AG10803 (cell line): ENCODE measurements at regions not wholly inside any gene's neighbourhood (a gene's known extent, or its start where the extent isn't known, plus 50 kb on each side); places are given as distances from the start of the nearest gene placed in this dataset.

Experiments
- DNase-seq: peaks from one replicate; pipeline ENCODE4 v3.0.0; 2010; ENCODE audit warnings: low read depth
- H3K4me3 ChIP-seq: 2 replicates; pipeline ENCODE4 v1.5.1; 2011; ENCODE audit warnings: mild to moderate bottlenecking, low read length, control low read depth
- TF ChIP-seq, protein P1 (sequence below): conservative IDR thresholded peaks from 2 replicates; pipeline ENCODE4 v1.5.1; 2011; ENCODE audit warnings: mild to moderate bottlenecking, low read length, control low read depth, inconsistent platforms

DNA sequence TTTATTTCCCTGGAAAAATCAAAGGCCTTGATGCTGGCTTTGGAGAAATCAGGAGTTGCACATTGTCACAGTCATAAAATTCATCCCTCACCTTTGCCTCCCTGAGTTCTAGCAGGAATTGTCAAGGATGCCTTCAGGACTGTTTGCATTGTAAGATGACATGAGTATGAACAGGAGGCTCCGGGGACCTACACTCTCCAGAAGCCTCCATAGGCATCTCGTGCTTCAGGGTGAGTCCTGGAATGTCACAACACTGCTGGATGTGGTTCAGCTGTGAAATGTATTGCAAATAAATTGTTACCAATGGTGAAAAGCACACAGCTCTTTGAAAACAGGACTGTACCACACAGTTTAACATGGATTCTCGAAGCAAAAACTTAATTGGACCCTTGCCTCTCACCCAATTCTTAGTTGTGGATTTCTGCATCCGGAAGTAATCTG, 535.4 kb upstream of the C16orf82 start:
- no peak overlapping the region for H3K4me3 ChIP-seq
- DNase-seq = no peak
- TF ChIP-seq, protein P1, sequence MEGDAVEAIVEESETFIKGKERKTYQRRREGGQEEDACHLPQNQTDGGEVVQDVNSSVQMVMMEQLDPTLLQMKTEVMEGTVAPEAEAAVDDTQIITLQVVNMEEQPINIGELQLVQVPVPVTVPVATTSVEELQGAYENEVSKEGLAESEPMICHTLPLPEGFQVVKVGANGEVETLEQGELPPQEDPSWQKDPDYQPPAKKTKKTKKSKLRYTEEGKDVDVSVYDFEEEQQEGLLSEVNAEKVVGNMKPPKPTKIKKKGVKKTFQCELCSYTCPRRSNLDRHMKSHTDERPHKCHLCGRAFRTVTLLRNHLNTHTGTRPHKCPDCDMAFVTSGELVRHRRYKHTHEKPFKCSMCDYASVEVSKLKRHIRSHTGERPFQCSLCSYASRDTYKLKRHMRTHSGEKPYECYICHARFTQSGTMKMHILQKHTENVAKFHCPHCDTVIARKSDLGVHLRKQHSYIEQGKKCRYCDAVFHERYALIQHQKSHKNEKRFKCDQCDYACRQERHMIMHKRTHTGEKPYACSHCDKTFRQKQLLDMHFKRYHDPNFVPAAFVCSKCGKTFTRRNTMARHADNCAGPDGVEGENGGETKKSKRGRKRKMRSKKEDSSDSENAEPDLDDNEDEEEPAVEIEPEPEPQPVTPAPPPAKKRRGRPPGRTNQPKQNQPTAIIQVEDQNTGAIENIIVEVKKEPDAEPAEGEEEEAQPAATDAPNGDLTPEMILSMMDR = no peak

DNA sequence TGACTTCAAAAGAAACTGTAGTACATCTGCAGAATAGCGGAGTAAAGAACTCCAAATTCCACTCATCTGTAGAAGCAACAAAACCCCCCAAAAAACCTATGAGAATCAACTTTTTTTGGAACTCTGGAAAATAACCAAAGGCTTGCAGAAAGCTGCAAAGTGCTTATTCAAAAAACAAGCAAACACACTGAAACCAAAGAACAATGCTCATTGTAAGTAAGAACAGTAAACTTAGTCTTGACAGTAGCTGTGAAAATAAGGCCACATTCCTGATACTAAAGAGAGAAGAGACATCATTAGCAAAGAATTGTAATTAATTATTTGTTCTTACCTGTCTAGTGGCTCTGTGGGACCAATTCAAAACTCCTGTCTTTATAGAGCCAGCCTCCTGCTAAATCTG, 534.3 kb upstream of the C16orf82 start:
- no peak for DNase-seq
- H3K4me3 ChIP-seq = no peak overlapping the region
- TF ChIP-seq, protein P1 = no peak

DNA sequence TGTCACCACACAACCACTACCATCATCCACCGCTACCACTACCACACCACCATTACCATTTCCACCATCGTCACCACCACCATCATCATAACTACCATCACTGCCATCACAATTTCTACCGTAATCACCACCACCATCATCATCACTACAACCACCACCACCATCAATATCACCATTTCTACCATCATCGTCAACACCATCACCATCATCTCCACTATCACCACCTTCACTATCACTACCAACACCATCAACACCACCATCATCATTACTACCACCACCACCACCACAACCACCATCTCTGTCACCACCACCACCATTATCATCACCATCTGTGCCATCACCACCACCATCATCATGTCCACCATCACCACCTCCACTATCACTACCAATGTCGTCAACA, 524.5 kb upstream of the C16orf82 start:
- no peak for DNase-seq
- TF ChIP-seq, protein P1 = no peak
- no peak overlapping the region for H3K4me3 ChIP-seq

DNA sequence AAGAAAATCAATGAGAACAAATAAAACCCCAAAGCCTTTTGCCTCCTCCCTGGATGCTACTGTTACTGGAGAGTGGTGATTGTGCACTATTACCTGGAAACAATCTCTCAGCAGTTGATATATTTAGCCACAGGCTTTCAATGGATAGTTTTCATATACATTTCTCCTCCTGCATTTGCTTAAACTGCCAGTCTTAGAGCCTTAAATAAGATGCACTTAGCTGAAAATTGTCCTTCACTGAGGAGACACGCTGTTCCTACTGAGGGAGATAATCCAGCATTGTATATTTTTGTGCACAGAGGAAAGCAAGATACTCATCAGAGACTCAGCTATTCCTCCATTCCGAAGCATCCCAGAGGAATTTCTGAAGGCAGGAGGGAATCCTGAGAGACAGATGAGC, 520.2 kb upstream of the C16orf82 start:
- no peak for DNase-seq
- TF ChIP-seq, protein P1 = no peak
- no peak overlapping the region for H3K4me3 ChIP-seq

DNA sequence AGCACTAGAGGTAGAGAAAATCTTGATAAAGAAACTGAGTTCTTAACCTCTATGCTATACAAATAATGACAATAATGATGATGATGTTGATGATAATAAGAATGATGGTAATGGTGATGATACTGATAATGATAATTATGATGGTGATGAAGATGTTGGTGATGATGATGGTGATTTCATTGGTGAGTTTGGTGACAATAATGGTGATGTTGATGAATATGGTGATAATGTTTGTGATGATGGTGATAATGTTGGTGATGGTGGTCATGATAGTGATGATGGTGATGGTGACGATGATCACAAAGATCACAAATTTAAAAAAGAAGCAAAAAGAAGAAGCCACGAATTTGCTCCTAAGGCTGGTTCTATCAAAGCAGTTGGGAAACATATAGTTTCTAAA, 519.0 kb upstream of the C16orf82 start:
- DNase-seq = no peak
- TF ChIP-seq, protein P1 = no peak

DNA sequence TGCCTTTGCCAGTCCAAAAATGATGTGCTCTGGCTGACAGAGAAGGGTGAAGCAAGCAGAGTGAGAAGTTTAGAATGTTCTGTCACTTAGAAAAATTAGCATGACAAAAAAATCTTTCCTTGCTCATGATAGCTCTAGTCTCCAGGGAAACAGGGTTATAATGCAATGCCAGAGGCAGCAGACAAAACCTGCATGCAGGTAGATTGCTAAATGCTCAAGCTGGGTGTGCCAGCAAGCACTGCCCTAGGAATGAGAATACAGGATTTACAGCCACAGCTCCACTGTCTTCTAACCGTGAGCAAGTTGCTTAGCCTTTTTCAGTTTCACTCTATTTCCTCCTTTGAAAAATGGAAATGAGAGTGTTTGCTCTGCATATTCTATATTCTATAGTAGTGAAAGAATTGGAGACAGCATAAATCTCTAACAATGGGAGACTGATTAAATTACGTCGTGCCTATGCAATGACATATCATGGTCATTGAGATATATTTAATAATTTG, 516.6 kb upstream of the C16orf82 start:
- no peak for DNase-seq
- no peak overlapping the region for H3K4me3 ChIP-seq

More for the DNA sequence above, 519.0 kb upstream of the C16orf82 start:
- no peak overlapping the region for H3K4me3 ChIP-seq

DNA sequence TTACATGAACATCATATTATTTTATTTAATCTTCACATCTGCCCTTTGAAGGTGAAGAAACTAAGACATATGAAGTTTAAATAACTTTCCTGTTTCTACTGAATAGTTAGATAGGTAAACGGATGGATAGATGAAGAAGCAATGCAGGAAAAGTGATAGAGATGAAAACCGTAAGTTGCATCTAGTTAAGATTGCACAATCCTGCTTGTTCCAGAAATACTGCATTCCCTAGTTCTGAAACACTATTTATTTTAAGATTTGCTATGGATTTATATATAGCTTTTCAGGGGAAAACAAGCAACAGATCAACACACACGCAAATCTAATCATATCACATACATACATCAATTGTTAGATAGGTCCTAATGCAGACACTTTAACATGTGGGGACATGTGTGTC, 512.7 kb upstream of the C16orf82 start:
- H3K4me3 ChIP-seq = no peak overlapping the region
- TF ChIP-seq, protein P1 = no peak
- no peak for DNase-seq

More for the DNA sequence above, 516.6 kb upstream of the C16orf82 start:
- TF ChIP-seq, protein P1 = no peak
